ENCODE measurements at regions not wholly inside any gene's neighbourhood (a gene's known extent, or its start where the extent isn't known, plus 50 kb on each side); places are given as distances from the start of the nearest gene placed in this dataset.

- no peak for DNase-seq (ENCODE audit: low spot score)
Measured at GRCh38 chr6:12221856-12222255, 68.3 kb upstream of the EDN1 start.

- no peak for DNase-seq (ENCODE audit: low spot score)
Measured at GRCh38 chr6:12222405-12223366, 67.5 kb upstream of the EDN1 start.

- DNase-seq (ENCODE audit: low spot score) = no peak
Measured at GRCh38 chr6:12223383-12223782, 66.8 kb upstream of the EDN1 start.

- no peak for DNase-seq (ENCODE audit: low spot score)
Measured at GRCh38 chr6:12224251-12224650, 65.9 kb upstream of the EDN1 start.

GRCh38 chr6:12228447-12229146, 61.6 kb upstream of the EDN1 start:
- DNase-seq (ENCODE audit: low spot score) = no peak

- no peak for DNase-seq (ENCODE audit: low spot score)
Measured at GRCh38 chr6:12229332-12229731, 60.8 kb upstream of the EDN1 start.

- no peak for DNase-seq (ENCODE audit: low spot score)
Measured at GRCh38 chr6:12230523-12230922, 59.6 kb upstream of the EDN1 start.

- DNase-seq (ENCODE audit: low spot score) = no peak
Measured at GRCh38 chr6:12232339-12232738, 57.8 kb upstream of the EDN1 start.

GRCh38 chr6:12232821-12233220, 57.3 kb upstream of the EDN1 start:
- no peak for DNase-seq (ENCODE audit: low spot score)

- DNase-seq (ENCODE audit: low spot score) = peak; percentile 57
Measured at GRCh38 chr6:12233693-12234571, 56.2 kb upstream of the EDN1 start.

- DNase-seq (ENCODE audit: low spot score) = no peak
Measured at GRCh38 chr6:12235341-12235740, 54.8 kb upstream of the EDN1 start.

GRCh38 chr6:12238219-12238618, 51.9 kb upstream of the EDN1 start:
- DNase-seq (ENCODE audit: low spot score) = no peak

Measured in SW480 (cell line).